GM23248 (cell line): ENCODE measurements at regions not wholly inside any gene's neighbourhood (a gene's known extent, or its start where the extent isn't known, plus 50 kb on each side); places are given as distances from the start of the nearest gene placed in this dataset.

ENCODE experiments used
- EZH2 ChIP-seq: fragments of 200-600 bp; sonication (generic); IDR thresholded peaks from 2 replicates; pipeline ENCODE4 v1.6.1; 2018; ENCODE audit warnings: antibody characterized with exemption, mild to moderate bottlenecking; ENCODE audit not compliant: insufficient read depth, poor library complexity, severe bottlenecking
- EZH2phosphoT487 ChIP-seq: fragments of 200-600 bp; sonication (generic); IDR thresholded peaks from 2 replicates; pipeline ENCODE4 v1.6.1; 2018; ENCODE audit warnings: antibody characterized with exemption, moderate library complexity, mild to moderate bottlenecking, low read depth; ENCODE audit not compliant: insufficient read depth

GRCh38 chr12:92042791-92043531, 102.7 kb downstream of the BTG1 start:
- TF ChIP-seq EZH2 (no peak), EZH2phosphoT487 (no peak)
